GDM1 (cell line): ENCODE measurements at regions not wholly inside any gene's neighbourhood (a gene's known extent, or its start where the extent isn't known, plus 50 kb on each side); places are given as distances from the start of the nearest gene placed in this dataset.

Experiments
- DNase-seq: peaks from one replicate; lab custom pipeline; 2025; lab: John Stamatoyannopoulos, UW

- DNase-seq, result no peak
Measured at GRCh38 chr5:2249026-2249425, 366.3 kb upstream of the IRX4 start.

DNA sequence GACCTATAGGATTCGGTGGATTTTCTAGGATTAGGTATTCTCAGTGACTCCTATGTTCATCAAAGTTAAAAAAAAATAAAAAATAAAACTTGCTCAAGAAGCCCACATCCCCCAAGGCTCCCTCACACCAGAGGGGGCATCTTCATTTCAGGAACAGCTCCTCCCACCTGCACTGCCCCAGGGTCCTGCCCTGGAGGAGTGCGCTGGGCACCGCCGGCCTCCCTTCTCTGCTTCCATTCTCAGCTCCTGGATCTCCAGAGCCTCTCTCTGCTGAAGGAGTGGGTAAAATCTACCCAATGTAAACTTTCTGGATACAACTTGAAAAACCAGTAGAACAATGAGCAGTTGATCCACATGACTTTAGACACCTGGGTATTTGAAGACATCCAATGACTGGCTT is 359.8 kb upstream of the IRX4 start:
- DNase-seq, result no peak

- DNase-seq, result no peak
Measured at GRCh38 chr5:2241842-2242241, 359.1 kb upstream of the IRX4 start.

DNA sequence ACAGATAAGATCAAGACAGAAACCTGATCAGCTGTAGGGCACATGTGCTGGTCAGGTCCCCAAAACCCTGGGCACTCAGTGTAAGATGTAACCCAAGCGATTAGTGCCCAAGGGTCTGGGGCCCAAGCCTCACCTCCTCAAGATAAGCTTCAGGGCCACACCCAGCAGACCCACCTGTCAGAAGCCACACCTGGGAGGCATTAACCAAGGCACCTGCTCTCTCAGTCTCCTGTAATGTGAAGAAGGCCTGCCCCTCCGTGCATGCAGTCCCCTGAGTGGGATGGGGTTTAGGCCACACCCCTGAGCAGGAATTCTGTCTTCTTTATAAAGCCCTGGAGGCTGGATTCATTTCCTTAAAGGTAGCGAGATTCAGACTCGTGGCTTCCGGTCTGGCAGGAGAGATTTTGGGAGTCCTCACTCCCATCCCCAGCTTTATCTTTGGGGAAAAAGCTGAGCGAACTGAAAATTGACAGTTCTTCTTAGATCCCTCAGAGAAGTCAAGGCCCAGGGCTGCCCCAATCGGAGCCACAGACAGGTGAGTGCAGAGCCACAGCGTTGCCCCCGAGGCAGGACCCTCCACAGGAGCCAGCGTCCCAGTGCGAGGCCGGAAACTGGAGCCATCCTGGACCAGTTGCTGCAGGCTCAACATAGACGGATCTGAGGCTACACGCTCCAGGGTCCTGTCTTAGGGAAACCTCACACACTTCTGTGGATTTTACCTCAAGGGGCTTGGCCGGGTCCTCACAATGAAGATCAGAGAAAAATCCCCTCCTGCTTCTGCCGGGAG is 357.6 kb upstream of the IRX4 start:
- no peak for DNase-seq

- no peak for DNase-seq
Measured at GRCh38 chr5:2239201-2239910, 356.6 kb upstream of the IRX4 start.

DNA sequence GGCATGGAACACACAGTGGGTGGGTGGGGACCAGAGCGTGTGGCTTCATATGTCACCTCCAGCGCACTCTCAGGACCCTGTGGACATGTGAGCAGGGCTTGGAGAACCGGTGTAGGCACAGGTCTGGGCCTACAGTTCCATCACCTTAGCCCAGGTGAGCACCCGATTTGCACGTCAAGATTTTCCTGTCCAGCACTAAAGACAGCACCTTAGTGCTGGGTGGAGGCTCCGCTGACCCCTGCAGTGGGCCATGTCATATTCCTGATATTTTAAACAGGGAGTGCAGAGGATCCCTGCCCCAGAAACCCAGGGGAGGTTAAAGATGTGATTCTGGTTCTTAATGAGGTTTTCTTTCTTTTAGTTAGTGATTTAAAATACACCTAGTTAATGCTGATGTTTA is 356.0 kb upstream of the IRX4 start:
- no peak for DNase-seq

DNA sequence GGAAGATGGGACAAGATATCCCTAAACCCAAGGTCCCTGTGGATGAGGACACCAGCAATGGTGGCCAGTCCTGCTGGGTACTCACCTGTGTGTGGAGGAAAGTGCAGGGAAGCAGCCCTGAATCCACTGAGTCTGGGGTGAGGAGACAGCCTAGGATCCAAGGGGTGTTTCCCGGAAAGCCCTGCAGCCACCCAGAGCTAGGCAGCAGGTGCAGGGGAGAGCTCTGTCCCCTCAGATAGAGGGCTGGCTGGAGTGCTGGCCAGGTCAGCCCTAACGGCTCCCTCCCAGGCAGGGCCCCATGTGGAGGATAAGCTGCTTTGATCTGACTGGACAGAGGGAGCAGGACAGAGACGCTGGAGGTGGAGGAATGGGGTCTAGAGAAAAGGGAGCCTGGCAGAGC is 344.7 kb upstream of the IRX4 start:
- DNase-seq, result no peak

DNA sequence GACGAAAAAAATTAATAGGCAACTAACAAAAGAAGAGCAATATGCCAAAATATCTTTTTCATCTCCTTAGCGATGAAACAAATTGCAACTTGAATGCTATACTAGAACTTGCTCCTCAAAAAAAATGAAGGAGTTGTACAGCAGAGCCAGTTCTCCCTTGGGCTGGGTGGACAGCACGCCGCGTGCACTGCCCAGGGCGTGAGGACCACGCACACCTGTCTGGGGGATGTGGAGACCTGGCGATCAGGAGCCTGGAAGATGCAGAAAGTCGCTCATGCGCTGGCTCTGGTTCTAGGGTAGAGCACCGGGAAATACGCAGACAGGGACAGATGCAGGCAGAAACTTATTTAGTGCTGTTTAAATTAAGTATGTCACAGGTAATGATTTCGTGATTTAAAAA is 342.0 kb upstream of the IRX4 start:
- no peak for DNase-seq

DNA sequence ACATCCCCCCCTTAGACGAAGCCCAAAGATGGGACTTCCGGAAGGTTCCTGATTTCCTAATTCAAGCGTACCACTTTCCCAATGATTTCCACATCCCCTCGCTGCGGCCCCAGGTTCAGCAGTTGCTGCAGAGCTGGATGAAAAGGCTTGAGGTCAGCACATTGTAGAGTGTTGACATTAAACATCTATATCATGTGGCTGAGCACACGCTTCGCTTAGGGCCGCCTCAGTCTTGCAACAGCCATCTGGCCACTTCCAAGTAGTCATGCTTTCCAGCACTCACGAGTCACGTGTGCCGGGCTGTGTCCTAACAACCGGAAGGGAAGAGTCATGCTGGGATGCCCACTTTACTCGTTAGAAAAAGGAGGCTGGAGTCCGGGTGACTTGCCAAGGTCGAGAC is 340.6 kb upstream of the IRX4 start:
- DNase-seq, result no peak

GRCh38 chr5:2222246-2222992 is 339.7 kb upstream of the IRX4 start:
- DNase-seq, result no peak

- DNase-seq, result no peak
Measured at GRCh38 chr5:2221450-2221849, 338.7 kb upstream of the IRX4 start.

GRCh38 chr5:2220741-2221140 is 338.0 kb upstream of the IRX4 start:
- no peak for DNase-seq

DNA sequence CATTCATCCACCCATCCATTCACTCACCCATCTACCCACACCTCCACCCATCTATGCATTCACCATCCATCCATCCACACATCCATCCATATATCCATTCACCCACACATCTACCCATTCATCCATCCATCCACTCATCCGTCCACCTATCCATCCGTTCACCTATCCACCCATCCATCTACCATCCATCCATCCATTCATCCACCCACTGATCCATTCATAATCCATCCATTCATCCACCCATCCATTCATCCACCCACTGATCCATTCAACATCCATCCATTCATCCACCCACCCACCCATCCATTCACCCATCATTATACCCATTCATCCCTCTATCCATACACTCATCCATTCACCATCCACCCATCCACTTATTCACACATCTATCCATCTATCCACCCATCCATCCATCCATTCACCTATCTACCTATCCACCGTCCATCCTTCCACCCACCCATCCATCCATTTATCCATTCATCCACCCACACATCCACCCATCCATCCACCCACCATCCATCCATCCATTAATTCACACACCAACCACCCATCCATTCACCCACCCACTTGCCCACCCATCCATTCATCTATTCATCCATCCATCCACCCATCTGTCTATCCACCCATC is 336.5 kb upstream of the IRX4 start:
- no peak for DNase-seq

GRCh38 chr5:2217219-2217618 is 334.5 kb upstream of the IRX4 start:
- no peak for DNase-seq

DNA sequence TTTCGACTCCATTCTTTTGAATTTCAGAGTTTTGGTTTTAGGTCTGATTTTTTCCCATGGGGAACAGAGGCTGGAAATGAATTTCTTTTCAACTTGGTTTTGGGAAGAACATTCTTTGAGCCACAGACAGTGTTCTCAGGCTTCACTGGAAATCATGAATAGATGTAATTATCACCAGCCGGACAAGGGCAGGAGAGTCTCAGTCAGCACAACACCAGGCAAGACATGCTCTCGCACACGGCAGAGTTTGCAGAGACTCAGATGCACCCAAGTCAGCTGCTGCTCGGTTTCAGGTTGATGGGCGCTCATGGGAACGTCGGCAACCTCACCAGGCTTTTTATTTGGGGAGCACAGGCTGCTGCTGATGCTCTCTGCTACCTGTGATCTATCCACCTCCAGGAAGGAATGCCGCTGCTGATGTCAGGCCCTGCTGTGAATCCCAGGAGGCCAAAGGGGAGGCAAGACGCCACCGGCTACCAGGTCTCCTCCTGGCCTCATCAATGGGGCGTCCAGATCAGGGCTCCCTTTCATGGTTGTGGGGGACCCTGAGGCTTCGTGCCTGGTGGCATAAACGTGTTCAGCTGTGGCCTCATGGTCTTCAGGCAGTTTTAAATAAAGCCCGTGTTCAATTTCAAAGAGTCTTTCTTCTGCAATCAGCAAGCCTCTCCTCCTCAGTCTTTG is 332.3 kb upstream of the IRX4 start:
- no peak for DNase-seq

- DNase-seq, result no peak
Measured at GRCh38 chr5:2213121-2213730, 330.5 kb upstream of the IRX4 start.

GRCh38 chr5:2212481-2212880 is 329.8 kb upstream of the IRX4 start:
- DNase-seq, result no peak

DNA sequence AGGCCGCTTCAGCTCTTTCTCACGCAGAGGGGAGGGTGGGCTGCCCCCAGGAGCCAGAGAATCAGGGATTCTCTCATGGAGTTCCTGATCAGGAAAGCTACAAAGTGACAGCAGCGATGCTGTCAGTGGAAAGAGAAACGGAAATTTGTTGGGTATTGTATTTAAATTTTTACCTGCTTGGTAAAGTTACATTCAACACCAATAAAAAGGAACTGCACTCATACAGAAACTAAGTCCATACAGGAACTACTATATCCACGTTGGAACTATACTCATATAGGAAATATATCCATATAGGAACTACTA is 325.5 kb upstream of the IRX4 start:
- DNase-seq, result no peak

- no peak for DNase-seq
Measured at GRCh38 chr5:2207416-2208238, 324.9 kb upstream of the IRX4 start.

DNA sequence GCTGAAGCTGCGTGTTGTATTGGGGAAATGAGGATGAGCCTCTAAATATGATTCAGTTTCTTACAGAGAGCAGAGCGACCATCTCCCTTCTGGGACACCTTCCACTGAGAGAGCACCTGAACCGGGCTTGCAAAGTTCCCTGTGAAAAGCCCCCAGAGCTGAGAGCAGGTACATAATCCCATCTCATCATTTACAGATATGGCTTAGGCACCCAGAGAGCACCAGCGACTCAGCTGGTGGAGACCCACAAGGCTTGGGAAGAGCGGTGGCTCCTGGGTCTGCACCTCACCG is 324.3 kb upstream of the IRX4 start:
- DNase-seq, result no peak
